ENCODE measurements at regions not wholly inside any gene's neighbourhood (a gene's known extent, or its start where the extent isn't known, plus 50 kb on each side); places are given as distances from the start of the nearest gene placed in this dataset.

GRCh38 chr11:11004069-11004468 is 146.2 kb upstream of the ZBED5 start:
- TF ChIP-seq SPI1 (IDR thresholded peaks at IDR 0.05; ENCODE audit: borderline replicate concordance, low read depth) (no peak), REST (IDR thresholded peaks at IDR 0.05; ENCODE audit: insufficient replicate concordance, low read depth) (no peak), CTCF (IDR thresholded peaks at IDR 0.05; ENCODE audit: insufficient read depth, low read length) (no peak), POLR2AphosphoS5 (IDR thresholded peaks at IDR 0.05; ENCODE audit: low read depth) (no peak), GABPA (IDR thresholded peaks at IDR 0.05; ENCODE audit: low read depth) (no peak)
- no peak for DNase-seq (ENCODE audit: low read depth in 1 of 2, low spot score in 1 of 2)
- no peak overlapping the region for H3K4me3 ChIP-seq (replicated peaks; ENCODE audit: insufficient read depth, low read length)
- no peak overlapping the region for H3K27ac ChIP-seq (replicated peaks)
- no peaks in the 10 kb centered on the region for H3K27me3 ChIP-seq (ENCODE audit: insufficient read depth, poor library complexity, severe bottlenecking)

DNA sequence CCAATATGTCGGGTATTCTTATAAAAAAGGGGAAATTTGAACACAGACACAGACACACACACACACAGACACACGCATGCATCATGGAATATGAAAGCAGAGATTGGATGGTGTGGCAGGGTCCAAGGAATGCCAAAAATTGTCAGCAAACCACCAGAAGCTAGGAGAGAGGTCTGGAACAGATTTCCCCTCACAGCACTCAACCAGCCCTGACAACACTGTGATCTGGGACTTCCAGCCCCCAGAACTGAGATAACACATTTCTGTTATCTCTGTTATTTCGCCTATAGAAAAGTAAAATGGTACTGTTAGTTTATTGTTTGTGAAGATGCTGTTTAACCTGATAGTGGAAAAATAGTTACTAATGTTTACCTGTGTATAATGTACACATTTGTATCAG is 145.4 kb upstream of the ZBED5 start:
- no peaks in the 10 kb centered on the region for H3K27me3 ChIP-seq (ENCODE audit: insufficient read depth, poor library complexity, severe bottlenecking)

GRCh38 chr11:11000579-11001283 is 142.9 kb upstream of the ZBED5 start:
- H3K27me3 ChIP-seq (ENCODE audit: insufficient read depth, poor library complexity, severe bottlenecking) = no peaks in the 10 kb centered on the region
- TF ChIP-seq REST (IDR thresholded peaks at IDR 0.05; ENCODE audit: insufficient replicate concordance, low read depth) = no peak
- no peak for TF ChIP-seq POLR2AphosphoS5 (IDR thresholded peaks at IDR 0.05; ENCODE audit: low read depth)
- no peak for TF ChIP-seq CTCF (IDR thresholded peaks at IDR 0.05; ENCODE audit: insufficient read depth, low read length)
- no peak for TF ChIP-seq GABPA (IDR thresholded peaks at IDR 0.05; ENCODE audit: low read depth)
- TF ChIP-seq SPI1 (IDR thresholded peaks at IDR 0.05; ENCODE audit: borderline replicate concordance, low read depth) = no peak
- DNase-seq (ENCODE audit: low read depth in 1 of 2, low spot score in 1 of 2) = no peak

More for the DNA sequence above, 145.4 kb upstream of the ZBED5 start:
- no peak overlapping the region for H3K4me3 ChIP-seq (replicated peaks; ENCODE audit: insufficient read depth, low read length)
- no peak for DNase-seq (ENCODE audit: low read depth in 1 of 2, low spot score in 1 of 2)
- TF ChIP-seq SPI1 (IDR thresholded peaks at IDR 0.05; ENCODE audit: borderline replicate concordance, low read depth) (no peak), GABPA (IDR thresholded peaks at IDR 0.05; ENCODE audit: low read depth) (no peak), CTCF (IDR thresholded peaks at IDR 0.05; ENCODE audit: insufficient read depth, low read length) (no peak), POLR2AphosphoS5 (IDR thresholded peaks at IDR 0.05; ENCODE audit: low read depth) (no peak)
- H3K27ac ChIP-seq (replicated peaks) = no peak overlapping the region

DNA sequence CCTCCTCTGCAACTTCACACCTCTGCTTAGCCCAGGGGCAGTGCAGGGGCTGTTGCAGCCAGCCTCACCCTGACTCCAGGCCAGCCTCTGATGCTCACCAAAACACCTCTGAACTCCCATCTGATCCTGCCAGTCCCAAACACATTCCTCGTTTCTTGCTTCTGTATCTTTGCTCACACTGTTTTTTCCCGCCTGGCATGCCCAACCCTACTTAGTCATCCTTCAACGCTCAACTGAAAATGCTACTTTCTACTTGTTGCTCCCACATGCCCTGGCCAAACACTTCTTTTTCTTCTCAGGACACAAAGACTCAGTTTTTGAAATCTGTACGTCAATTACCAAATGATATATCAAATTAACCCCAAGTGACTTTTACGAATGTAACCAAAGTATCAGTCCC is 140.8 kb upstream of the ZBED5 start:
- TF ChIP-seq GABPA (IDR thresholded peaks at IDR 0.05; ENCODE audit: low read depth) = no peak
- no peak for TF ChIP-seq CTCF (IDR thresholded peaks at IDR 0.05; ENCODE audit: insufficient read depth, low read length)
- no peak for TF ChIP-seq POLR2AphosphoS5 (IDR thresholded peaks at IDR 0.05; ENCODE audit: low read depth)
- TF ChIP-seq REST (IDR thresholded peaks at IDR 0.05; ENCODE audit: insufficient replicate concordance, low read depth) = no peak
- no peak for TF ChIP-seq SPI1 (IDR thresholded peaks at IDR 0.05; ENCODE audit: borderline replicate concordance, low read depth)
- no peaks in the 10 kb centered on the region for H3K27me3 ChIP-seq (ENCODE audit: insufficient read depth, poor library complexity, severe bottlenecking)
- DNase-seq (ENCODE audit: low read depth in 1 of 2, low spot score in 1 of 2) = no peak
- H3K4me3 ChIP-seq (replicated peaks; ENCODE audit: insufficient read depth, low read length) = no peak overlapping the region
- H3K27ac ChIP-seq (replicated peaks) = no peak overlapping the region

More at GRCh38 chr11:11000579-11001283, 142.9 kb upstream of the ZBED5 start:
- Histone ChIP-seq H3K27ac (replicated peaks) (no peak overlapping the region), H3K4me3 (replicated peaks; ENCODE audit: insufficient read depth, low read length) (no peak overlapping the region)

Measured in HL-60 (cell line).